ENCODE measurements at regions not wholly inside any gene's neighbourhood (a gene's known extent, or its start where the extent isn't known, plus 50 kb on each side); places are given as distances from the start of the nearest gene placed in this dataset.

GRCh38 chr6:113558966-113559365 is 298.2 kb upstream of the MARCKS start:
- DNase-seq = peak; percentile 25

DNA sequence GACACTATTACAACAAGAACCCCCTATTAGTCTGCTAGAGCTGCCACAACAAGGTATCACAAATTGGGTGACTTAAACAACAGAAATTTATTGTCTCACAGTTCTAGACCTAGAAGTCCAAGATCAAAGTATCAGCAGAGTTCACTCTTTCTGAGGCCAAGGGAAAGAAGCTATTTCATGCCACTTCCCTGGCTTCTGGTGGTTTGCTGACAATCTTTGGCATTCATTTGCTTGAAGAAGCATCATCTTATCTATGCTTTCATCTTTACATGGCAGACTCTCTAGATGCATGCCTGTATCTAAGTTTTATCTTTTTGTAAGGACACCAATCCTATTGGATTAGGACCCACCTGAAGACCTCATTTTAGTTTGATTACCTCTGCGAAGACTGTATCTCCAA is 296.8 kb upstream of the MARCKS start:
- DNase-seq = no peak

DNA sequence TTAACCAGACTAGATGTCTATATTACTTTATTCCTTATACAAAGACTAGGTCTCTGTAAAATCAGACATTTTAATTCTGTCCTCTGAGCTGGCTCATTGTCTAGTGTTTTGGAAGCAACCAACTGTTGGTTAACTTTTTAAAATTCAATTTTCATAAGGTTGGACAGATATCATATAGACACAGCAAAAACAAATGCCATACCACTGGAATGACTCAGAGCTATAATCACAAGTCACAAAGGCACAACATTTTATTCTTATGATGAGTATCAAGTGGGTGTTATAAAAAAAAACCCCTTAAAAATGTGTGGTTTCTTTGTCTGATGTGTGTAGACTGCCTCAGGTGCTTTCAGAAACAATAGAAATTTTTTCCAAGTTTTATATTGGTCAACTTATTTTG is 296.2 kb upstream of the MARCKS start:
- no peak for DNase-seq

- DNase-seq = no peak
Measured at GRCh38 chr6:113562248-113562647, 294.9 kb upstream of the MARCKS start.

- peak; percentile 97 for DNase-seq
Measured at GRCh38 chr6:113564371-113565171, 292.6 kb upstream of the MARCKS start.

DNA sequence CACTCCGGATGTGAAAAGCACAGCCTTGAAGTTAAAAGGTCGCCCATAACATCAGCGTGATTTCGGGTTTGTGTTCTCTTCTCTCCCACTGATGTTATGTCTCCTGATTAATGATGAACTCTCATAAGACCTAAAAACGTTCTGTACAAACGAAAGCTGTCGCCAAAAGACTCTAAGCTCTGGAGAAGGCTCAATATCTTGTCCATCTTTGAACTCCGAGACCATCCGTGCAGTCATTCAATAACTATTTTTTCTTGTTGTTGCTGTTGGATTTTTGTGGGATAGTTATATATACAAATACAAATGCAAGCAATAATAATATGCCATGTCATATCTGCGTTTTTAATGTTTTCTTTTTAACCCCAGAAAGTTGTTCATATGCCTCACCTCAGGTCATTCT is 291.8 kb upstream of the MARCKS start:
- no peak for DNase-seq

DNA sequence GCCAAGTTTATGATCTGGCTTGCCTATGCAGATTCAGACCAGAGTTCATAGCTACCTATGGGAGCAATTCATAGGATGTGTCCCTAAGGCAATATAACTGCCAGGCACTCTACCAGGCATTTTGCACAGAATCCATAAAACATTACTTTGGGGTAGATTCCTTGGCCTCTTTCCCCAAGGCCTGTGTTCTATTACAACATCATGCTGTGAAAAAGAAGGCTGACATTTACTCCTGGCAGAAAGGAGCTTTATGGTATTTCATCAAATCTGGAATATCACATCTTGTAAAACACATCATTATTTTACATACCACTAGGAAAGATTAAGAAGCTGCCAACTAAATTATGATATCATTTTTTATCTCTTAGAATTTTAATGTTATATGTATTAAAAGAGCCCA is 287.0 kb upstream of the MARCKS start:
- no peak for DNase-seq

DNA sequence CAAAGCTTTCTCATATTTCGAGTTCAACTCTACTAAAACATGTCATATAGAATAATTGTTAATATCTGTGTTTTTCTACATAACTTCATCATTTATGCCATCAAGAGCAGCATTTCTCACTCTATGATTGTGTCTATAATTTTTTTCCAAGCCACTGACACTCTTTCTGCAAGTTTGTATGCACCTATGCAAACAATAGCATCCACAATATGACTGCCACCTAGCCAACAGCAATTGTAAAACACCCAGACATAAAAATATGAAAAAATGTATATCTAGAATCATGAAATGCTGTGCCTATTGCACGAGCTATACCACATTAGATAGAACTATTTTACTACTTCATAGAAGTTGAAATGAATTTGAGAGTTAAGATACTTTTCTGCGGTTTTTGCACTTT is 286.5 kb upstream of the MARCKS start:
- DNase-seq = no peak

DNA sequence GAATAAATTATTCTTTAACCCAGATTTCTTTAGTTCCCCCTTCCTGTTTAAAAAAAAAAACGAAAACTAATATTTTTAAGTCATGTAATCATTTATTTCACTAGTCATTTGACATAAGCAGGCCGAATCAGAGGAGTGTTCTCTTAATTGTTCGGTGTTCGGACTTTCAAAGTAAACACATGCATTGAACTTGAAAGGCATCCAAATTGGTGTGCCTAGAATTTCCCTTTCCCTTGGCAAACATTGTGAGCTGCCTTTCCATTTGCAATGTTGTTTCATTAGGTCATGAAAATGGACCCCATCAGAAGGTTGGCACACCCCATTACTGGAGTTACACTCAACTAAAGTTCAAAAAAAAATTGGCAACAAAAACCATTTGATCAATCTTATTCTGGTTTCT is 283.0 kb upstream of the MARCKS start:
- no peak for DNase-seq

DNA sequence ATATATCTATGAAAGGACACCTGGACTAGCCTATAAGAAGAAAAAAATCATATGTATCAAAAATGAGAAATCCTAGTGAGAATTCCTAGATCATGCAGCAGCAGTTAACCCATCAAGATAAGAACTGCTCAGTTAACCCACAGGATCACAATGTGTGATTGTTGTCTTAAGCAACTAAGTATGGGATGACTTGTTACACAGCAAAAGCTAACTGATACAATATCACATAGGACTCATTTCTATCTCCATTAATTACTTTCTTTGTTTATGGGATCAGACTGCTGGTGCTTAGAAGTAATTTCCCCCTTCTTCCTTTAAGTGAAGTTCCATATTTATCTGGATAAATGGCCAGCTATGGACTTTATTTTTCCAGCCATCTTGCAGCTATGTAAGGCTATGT is 280.8 kb upstream of the MARCKS start:
- no peak for DNase-seq

GRCh38 chr6:113578691-113579090 is 278.5 kb upstream of the MARCKS start:
- DNase-seq = no peak

GRCh38 chr6:113584767-113585166 is 272.4 kb upstream of the MARCKS start:
- no peak for DNase-seq

DNA sequence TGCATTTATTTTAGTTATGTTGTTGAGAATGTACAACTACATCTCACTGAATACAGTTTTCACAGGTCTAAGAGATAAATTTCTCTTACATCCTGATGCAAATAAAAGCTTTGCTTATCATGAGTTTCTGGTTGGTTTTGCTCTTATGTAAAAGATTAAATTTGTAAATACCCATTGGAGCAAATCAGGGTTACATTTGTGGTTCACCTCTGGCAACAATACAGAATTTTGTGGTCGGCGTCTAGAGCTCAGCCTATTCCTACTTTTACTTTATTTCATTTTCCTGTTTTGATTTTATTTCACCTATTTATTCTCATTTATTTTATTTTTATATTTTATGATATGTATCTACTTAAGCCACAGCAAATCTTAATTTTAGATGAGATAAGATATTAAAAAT is 271.9 kb upstream of the MARCKS start:
- DNase-seq = no peak

- no peak for DNase-seq
Measured at GRCh38 chr6:113586413-113587077, 270.6 kb upstream of the MARCKS start.

GRCh38 chr6:113587078-113587699 is 270.0 kb upstream of the MARCKS start:
- DNase-seq = no peak

- no peak for DNase-seq
Measured at GRCh38 chr6:113588646-113589045, 268.5 kb upstream of the MARCKS start.

DNA sequence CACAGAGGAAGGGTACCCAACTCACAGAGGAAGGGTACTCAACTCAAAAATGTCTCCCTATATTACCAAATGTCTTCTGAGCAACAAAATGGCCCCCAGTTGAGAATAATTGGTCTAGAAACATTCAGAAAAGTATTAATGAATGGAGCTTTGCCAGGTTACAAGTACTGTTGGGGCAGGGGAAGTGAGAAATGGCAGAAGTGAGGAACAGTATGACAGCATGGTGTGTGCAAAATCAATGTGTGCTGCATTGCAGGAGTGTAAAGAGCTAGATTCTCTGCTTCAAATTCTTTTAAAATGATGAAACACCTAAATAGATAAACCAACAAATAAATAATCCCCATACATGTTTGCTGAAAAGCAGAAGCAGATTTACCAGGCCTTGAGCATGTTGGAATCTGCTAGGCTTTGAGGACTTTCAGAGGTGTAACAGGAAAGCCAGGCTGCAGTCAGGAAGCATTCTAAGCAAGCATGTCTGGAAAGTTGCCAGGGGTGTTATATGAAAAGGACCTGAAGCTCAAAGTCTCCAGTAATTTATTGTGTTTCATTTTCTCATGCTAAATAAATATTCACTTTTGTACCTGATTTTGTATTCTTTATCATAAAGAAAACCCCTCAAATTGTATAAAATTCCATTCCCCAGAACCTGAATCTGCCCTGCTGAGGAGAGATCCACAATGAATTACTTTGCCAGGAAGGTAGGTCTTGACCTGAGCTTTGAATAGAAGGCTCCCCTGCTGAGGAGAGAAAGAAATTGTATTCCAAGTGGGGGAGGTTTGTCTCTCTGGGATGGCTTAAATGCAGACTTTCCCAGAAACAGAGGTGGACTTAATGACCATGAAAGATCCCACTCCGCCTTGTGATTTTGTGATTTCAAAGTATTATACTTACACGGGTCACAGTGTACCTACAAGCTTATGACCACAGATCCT is 265.0 kb upstream of the MARCKS start:
- no peak for DNase-seq

GRCh38 chr6:113594726-113595125 is 262.4 kb upstream of the MARCKS start:
- DNase-seq = no peak

- no peak for DNase-seq
Measured at GRCh38 chr6:113595911-113596376, 261.2 kb upstream of the MARCKS start.

DNA sequence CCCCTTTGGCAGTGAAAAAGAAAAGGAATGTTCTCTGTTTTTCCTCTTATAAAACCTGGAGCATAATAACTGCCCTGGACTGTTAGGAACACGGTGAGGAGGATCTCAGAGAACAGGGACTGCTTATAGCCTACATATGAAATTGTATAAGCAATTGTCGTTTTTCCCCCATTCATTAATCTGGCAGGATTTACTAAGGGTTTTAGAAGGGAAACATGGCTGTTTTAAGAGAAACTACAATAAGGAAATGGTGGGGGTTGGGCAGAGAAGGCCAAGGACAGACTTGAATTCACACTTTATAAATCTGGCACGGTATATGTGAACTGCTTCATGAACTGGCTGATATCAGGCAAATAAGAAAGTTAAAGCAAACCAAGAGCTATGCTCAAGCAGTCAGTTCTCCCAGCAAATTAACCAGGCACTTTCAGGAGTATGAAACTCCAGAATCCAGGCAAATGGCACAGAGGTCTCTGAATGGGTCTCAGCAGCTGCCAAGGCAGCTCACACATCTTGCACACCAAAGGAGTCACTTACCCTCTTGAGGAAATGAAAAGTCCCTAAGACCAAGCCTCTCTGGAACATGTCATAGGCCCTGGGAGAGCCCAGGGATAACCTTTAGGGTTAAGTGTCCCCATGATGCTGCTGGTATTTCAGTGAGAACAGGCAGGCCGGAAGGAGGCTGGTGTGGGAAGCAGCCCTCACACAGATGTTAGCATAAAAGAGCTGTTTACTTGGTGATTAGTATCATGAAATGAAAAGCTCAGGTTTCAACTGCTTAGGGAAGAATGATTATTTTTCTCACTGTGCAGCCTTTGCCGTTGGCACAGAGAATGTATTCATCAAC is 260.5 kb upstream of the MARCKS start:
- DNase-seq = peak; percentile 33

DNA sequence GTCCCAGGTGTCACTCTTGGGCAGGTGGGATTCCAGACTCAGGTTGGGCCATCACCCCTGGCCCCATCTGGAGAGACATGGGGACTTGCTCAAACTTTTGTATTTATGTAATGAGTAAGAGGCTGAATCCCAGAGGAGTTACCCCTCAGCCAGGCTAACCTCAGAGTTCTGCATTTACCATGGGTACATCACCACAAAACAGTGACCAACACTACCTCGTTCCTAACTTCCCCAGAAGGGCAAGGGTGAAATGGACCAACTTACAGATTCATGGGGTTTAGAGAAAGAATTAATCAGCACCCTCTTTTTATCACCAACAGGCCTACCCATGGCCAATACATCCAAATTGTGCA is 259.9 kb upstream of the MARCKS start:
- DNase-seq = no peak

GRCh38 chr6:113598786-113599185 is 258.4 kb upstream of the MARCKS start:
- no peak for DNase-seq
